Prostate gland (tissue), 2 donors: ENCODE measurements at regions not wholly inside any gene's neighbourhood (a gene's known extent, or its start where the extent isn't known, plus 50 kb on each side); places are given as distances from the start of the nearest gene placed in this dataset.

Source experiments
- POLR2AphosphoS5 ChIP-seq: sonication (generic); formaldehyde crosslinking; IDR thresholded peaks from one replicate; pipeline ENCODE4 v1.6.1; 2017; ENCODE audit warnings: antibody characterized with exemption
- TF ChIP-seq, protein P1 (sequence below), 4 experiments: fragments of 200-600 bp in 2 of 4; fragments of 450-650 bp in 2 of 4; sonication (generic) in 2 of 4; IDR thresholded peaks; 1 replicate in 3 of 4; 2 replicates in 1 of 4; pipeline ENCODE4 v1.5.1; 2016 to 2019; ENCODE audit warnings: antibody characterized with exemption in 4 of 4, mild to moderate bottlenecking in 2 of 4, moderate library complexity in 2 of 4

DNA sequence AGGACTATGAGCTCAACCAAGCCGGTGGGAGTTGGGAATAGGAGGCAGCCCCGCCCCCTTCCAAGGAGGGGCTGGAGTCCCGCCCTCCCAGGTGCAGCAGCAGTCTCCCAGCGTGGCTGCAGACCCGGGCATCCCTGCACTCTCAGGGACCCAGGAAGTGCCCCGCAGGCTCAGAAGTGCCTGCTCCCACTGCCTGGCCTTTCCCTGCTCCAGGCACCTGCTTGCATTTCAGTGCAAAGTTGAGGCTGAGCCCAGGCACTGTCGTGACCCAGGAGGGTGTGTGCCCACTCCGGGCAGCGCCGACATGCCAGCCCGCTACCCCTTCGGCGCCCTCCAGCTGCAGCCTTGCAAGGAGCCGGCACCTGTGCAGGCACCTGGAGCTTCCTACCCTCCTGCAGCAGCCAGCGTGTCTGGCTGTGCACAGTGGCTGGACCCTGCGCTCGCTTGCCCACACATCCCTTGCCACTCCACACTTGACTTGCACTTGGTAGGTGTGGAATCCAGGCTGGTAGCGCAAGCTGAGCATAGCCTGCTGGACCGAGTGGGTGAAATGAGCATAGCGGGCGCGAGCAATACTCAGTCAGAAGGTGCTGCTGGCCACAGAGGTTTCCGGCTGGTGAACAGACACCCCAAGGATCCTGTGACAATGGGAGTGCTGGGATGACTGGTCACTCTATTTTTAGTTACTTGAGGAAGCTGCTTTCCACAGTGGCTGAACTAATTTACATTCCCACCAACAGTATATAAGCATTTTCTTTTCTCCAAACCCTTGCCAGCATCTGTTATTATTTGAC is 236.3 kb downstream of the PCDH10 start:
- TF ChIP-seq, protein P1, sequence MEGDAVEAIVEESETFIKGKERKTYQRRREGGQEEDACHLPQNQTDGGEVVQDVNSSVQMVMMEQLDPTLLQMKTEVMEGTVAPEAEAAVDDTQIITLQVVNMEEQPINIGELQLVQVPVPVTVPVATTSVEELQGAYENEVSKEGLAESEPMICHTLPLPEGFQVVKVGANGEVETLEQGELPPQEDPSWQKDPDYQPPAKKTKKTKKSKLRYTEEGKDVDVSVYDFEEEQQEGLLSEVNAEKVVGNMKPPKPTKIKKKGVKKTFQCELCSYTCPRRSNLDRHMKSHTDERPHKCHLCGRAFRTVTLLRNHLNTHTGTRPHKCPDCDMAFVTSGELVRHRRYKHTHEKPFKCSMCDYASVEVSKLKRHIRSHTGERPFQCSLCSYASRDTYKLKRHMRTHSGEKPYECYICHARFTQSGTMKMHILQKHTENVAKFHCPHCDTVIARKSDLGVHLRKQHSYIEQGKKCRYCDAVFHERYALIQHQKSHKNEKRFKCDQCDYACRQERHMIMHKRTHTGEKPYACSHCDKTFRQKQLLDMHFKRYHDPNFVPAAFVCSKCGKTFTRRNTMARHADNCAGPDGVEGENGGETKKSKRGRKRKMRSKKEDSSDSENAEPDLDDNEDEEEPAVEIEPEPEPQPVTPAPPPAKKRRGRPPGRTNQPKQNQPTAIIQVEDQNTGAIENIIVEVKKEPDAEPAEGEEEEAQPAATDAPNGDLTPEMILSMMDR (IDR thresholded peaks at IDR 0.05): no peak
- no peak for TF ChIP-seq POLR2AphosphoS5
